ENCODE measurements at regions not wholly inside any gene's neighbourhood (a gene's known extent, or its start where the extent isn't known, plus 50 kb on each side); places are given as distances from the start of the nearest gene placed in this dataset.
"Not testable (repeated sequence)": the region's sequence is repeated elsewhere in the genome, so short reads cannot be mapped to it uniquely, and the experiment has no call there.

DNA sequence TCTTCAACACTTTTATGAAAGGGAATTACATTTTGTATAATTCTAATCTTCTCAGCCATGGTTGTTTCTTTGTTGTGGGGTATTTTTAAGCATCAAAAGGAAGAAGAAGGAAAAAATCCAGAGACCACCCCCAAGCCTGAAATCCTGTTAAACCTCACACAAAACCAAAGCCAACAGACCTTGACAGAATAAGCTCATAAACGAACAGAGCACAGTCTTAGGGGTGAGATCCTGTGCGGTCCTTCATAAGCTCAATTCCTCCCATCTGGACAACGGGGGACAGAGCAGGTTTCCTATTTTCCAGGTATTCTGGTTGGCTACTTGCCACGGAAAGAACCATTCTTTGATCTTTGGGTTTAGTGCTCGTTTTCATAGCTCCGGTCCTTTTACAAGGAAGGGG is 151.3 kb upstream of the SULF2 start:
- H3K4me1 Mint-ChIP-seq (ENCODE audit: low read depth) = no peaks in the 10 kb centered on the region
- H3K4me3 Mint-ChIP-seq = no peak overlapping the region
- intact Hi-C loops (cut with micrococcal nuclease) = no loop called here
- peaks cover 7% of the 10 kb centered on the region for H3K27me3 Mint-ChIP-seq (ENCODE audit: insufficient read depth)
- no peaks in the 10 kb centered on the region for H3K36me3 Mint-ChIP-seq (ENCODE audit: low read depth)
- no peak overlapping the region for H3K27ac Mint-ChIP-seq
- H3K9me3 Mint-ChIP-seq = no peaks in the 10 kb centered on the region
- DNase-seq (ENCODE audit: low spot score) = no peak

GRCh38 chr20:47934761-47935160 is 149.5 kb upstream of the SULF2 start:
- Mint-ChIP-seq H3K4me3 (no peak overlapping the region), H3K36me3 (ENCODE audit: low read depth) (no peaks in the 10 kb centered on the region), H3K4me1 (ENCODE audit: low read depth) (no peaks in the 10 kb centered on the region), H3K9me3 (no peaks in the 10 kb centered on the region), H3K27ac (no peak overlapping the region), H3K27me3 (ENCODE audit: insufficient read depth) (peaks cover 5% of the 10 kb centered on the region)
- DNase-seq (ENCODE audit: low spot score) = no peak
- intact Hi-C loops (cut with micrococcal nuclease) = no loop called here

DNA sequence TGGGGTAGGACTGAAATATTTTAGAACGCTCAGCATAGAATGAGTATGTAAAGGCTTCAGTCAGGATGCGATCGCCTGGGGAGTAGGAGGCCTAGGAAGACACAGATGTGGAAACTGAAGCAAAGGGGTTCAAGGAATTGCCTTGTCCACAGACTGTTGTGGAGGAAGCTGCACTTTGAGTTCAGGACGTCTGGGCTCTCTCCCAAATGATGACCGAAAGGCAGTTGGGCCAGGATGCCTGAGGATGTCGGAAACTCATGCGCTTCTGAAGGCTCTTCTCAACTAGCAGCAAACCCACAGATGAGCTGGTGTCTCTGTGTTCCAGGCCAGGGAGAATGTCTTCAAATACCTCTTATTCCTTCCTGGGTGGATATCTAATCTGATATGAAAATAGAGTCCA is 146.2 kb upstream of the SULF2 start:
- no peak overlapping the region for H3K4me3 Mint-ChIP-seq
- H3K27ac Mint-ChIP-seq = no peak overlapping the region
- H3K27me3 Mint-ChIP-seq (ENCODE audit: insufficient read depth) = peaks cover 3% of the 10 kb centered on the region
- H3K36me3 Mint-ChIP-seq (ENCODE audit: low read depth) = no peaks in the 10 kb centered on the region
- no peaks in the 10 kb centered on the region for H3K9me3 Mint-ChIP-seq
- no peaks in the 10 kb centered on the region for H3K4me1 Mint-ChIP-seq (ENCODE audit: low read depth)
- intact Hi-C loops (cut with micrococcal nuclease) = no loop called here
- DNase-seq (ENCODE audit: low spot score) = no peak

- DNase-seq (ENCODE audit: low spot score) = no peak
- Mint-ChIP-seq H3K4me1 (ENCODE audit: low read depth) (no peaks in the 10 kb centered on the region), H3K27me3 (ENCODE audit: insufficient read depth) (no peaks in the 10 kb centered on the region), H3K36me3 (ENCODE audit: low read depth) (no peaks in the 10 kb centered on the region), H3K27ac (no peak overlapping the region), H3K4me3 (no peak overlapping the region), H3K9me3 (no peaks in the 10 kb centered on the region)
- intact Hi-C loops (cut with micrococcal nuclease) = no loop called here
These were observed 145.7 kb upstream of the SULF2 start for GRCh38 chr20:47931002-47931401.

DNA sequence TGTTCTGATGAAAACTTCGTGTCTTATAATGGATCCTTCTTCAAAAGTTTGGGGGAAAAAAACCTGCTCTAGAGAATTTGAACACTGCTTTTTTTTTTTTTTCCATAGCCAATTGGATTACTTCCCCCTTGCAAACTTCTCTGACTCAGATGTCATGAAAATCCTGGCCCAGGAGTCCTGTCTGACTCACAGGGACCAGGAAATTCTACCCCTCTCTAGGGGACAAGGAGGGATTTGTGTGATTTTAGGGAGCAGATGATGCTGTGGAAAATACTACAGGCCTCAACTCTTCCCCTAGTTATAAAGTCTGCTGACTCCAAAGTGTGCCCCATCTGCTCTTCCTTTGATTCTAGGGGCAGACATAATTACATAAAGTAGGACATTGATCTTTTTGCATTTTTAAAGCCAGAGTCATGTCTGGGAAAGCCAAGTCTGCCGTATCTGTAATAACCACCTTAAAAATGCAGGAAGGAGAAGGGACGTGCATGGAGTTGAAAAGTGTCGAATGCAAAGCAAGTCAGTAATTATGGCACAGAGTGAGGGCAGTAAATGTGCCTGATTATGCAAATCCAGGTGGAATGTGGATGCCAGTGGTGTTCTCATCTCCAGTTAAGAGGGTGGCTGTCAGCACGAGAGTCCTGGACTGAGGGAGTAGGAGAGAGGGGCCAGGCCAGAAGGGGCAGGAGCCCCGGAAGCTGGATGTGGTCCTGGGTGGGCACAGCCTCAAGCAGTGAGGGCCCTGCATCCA is 144.3 kb upstream of the SULF2 start:
- H3K4me3 Mint-ChIP-seq = no peak overlapping the region
- no peaks in the 10 kb centered on the region for H3K4me1 Mint-ChIP-seq (ENCODE audit: low read depth)

DNA sequence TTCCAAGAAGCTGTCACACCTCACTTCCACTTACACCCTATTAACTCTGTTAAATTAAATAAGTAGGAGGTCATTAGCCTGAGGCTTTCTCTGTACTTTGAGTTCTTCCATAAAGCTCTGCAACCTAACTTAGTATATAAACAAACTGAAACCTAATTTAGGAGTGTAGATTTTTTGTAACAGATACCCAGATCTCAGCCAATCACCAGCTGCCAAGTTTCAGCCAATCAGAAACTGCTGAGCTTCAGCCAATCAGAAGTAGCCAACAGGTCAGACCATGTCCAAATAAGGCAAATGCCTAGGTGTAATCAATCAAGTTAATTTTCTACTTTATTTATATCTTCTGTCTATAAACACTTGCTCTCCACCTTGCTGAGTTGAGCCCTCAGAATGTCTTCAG is 142.7 kb upstream of the SULF2 start:
- H3K36me3 Mint-ChIP-seq (ENCODE audit: low read depth) = no peaks in the 10 kb centered on the region
- intact Hi-C loops (cut with micrococcal nuclease) = no loop called here
- H3K9me3 Mint-ChIP-seq = no peaks in the 10 kb centered on the region
- no peak overlapping the region for H3K27ac Mint-ChIP-seq
- no peak for DNase-seq (ENCODE audit: low spot score)
- no peak overlapping the region for H3K4me3 Mint-ChIP-seq
- H3K27me3 Mint-ChIP-seq (ENCODE audit: insufficient read depth) = peaks cover 2% of the 10 kb centered on the region
- H3K4me1 Mint-ChIP-seq (ENCODE audit: low read depth) = no peaks in the 10 kb centered on the region

More for the DNA sequence above, 144.3 kb upstream of the SULF2 start:
- H3K36me3 Mint-ChIP-seq (ENCODE audit: low read depth) = no peaks in the 10 kb centered on the region
- H3K27me3 Mint-ChIP-seq (ENCODE audit: insufficient read depth) = no peaks in the 10 kb centered on the region
- no peak overlapping the region for H3K27ac Mint-ChIP-seq
- DNase-seq (ENCODE audit: low spot score) = no peak
- intact Hi-C loops (cut with micrococcal nuclease) = no loop called here
- no peaks in the 10 kb centered on the region for H3K9me3 Mint-ChIP-seq

GRCh38 chr20:47927385-47927851 is 142.1 kb upstream of the SULF2 start:
- H3K27ac Mint-ChIP-seq = no peak overlapping the region
- intact Hi-C loops (cut with micrococcal nuclease) = no loop called here
- H3K4me1 Mint-ChIP-seq (ENCODE audit: low read depth) = no peaks in the 10 kb centered on the region
- H3K4me3 Mint-ChIP-seq = no peak overlapping the region
- peaks cover 2% of the 10 kb centered on the region for H3K27me3 Mint-ChIP-seq (ENCODE audit: insufficient read depth)
- no peaks in the 10 kb centered on the region for H3K9me3 Mint-ChIP-seq
- no peaks in the 10 kb centered on the region for H3K36me3 Mint-ChIP-seq (ENCODE audit: low read depth)
- no peak for DNase-seq (ENCODE audit: low spot score)

DNA sequence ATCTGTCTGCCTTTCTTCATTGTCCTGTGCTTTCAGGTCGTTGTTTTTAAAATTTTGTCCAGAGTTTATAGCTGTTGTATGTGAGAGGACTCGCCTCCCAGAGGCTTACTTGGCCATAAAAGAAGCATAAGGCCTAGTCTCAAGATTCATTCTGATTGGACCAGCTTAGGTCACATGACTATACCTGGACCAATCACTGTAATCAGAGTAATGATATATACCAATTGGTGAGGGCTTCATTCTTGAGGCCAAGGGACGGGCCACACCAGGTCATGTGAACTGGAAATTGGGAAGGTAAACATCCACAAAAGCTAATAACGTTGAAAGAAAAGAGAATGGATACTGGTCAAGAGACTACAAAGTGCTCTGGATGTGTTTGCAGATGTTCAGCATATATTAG is 141.4 kb upstream of the SULF2 start:
- no peak overlapping the region for H3K4me3 Mint-ChIP-seq
- H3K9me3 Mint-ChIP-seq = no peaks in the 10 kb centered on the region
- no peaks in the 10 kb centered on the region for H3K4me1 Mint-ChIP-seq (ENCODE audit: low read depth)
- intact Hi-C loops (cut with micrococcal nuclease) = no loop called here
- no peak overlapping the region for H3K27ac Mint-ChIP-seq
- peaks cover 4% of the 10 kb centered on the region for H3K27me3 Mint-ChIP-seq (ENCODE audit: insufficient read depth)
- no peaks in the 10 kb centered on the region for H3K36me3 Mint-ChIP-seq (ENCODE audit: low read depth)
- DNase-seq (ENCODE audit: low spot score) = no peak

DNA sequence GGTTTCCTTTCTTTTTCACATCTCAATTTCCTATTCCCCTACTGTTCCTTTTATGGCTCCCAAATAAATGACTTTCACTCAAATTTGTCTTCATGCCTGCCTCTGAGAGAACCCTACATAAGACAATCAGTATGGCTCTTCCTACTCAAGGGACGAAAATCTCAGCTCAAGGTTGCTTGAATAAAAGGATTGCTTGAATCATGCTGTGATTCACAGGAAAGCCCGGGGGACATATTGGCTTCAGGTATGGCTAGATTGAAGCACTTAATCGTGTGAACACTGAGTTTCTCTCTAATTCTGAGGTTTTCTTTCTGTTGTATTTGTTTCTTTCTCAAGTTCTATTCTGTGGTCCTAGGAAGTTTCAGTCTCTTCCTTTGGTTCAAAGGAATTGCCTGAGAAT is 140.3 kb upstream of the SULF2 start:
- Mint-ChIP-seq H3K4me3 (no peak overlapping the region), H3K27ac (no peak overlapping the region), H3K4me1 (ENCODE audit: low read depth) (no peaks in the 10 kb centered on the region)

DNA sequence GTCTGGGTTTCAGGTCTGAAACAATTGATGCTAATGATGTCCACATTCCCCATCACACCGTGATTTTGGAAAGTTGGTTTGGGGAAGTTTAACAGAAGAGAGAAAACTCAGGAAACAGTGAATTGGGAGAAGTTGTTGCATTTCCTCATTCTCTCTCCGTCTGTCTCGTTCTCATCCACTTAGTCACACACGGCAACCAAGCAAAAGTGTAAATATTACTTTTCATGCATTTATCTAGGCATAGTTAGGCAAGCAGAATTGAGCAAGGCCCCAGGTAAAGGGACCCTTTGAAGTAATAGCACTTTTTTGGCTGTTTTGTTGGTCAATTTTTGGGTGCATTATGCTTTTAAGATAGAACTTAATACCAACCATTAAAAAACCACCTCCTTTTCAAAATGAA is 137.0 kb upstream of the SULF2 start:
- Mint-ChIP-seq H3K27me3 (ENCODE audit: insufficient read depth) (peaks cover 9% of the 10 kb centered on the region), H3K9me3 (peaks cover 18% of the 10 kb centered on the region), H3K4me1 (ENCODE audit: low read depth) (no peaks in the 10 kb centered on the region), H3K4me3 (no peak overlapping the region), H3K36me3 (ENCODE audit: low read depth) (no peaks in the 10 kb centered on the region), H3K27ac (no peak overlapping the region)
- intact Hi-C loops (cut with micrococcal nuclease) = no loop called here
- no peak for DNase-seq (ENCODE audit: low spot score)

More for the DNA sequence above, 140.3 kb upstream of the SULF2 start:
- H3K36me3 Mint-ChIP-seq (ENCODE audit: low read depth) = no peaks in the 10 kb centered on the region
- intact Hi-C loops (cut with micrococcal nuclease) = no loop called here
- DNase-seq (ENCODE audit: low spot score) = no peak
- H3K27me3 Mint-ChIP-seq (ENCODE audit: insufficient read depth) = peaks cover 5% of the 10 kb centered on the region
- no peaks in the 10 kb centered on the region for H3K9me3 Mint-ChIP-seq

DNA sequence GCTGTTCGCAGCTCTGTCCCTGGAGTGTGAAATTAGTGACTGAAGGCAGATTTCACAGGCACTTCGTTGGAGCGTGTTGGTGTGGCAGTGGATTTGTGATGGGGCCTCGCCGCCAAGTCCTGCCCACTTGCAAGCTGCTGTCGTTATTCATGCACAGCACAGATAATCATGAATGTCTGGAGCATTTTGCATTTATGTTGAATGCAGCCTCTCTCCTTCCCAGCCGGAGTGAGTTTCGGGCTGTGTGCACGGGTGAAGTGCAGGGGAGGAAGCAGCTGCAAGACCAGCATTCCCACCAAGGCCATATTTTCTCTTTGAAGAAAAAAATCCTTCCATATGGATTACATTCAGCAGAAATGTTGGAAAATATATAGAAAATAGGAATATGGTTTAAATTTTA is 136.5 kb upstream of the SULF2 start:
- H3K4me3 Mint-ChIP-seq; H3K4me1 Mint-ChIP-seq (ENCODE audit: low read depth); H3K36me3 Mint-ChIP-seq (ENCODE audit: low read depth); intact Hi-C loops (cut with micrococcal nuclease); DNase-seq (ENCODE audit: low spot score); H3K27me3 Mint-ChIP-seq (ENCODE audit: insufficient read depth); H3K27ac Mint-ChIP-seq: not testable (repeated sequence)
- H3K9me3 Mint-ChIP-seq = peaks cover 22% of the 10 kb centered on the region

DNA sequence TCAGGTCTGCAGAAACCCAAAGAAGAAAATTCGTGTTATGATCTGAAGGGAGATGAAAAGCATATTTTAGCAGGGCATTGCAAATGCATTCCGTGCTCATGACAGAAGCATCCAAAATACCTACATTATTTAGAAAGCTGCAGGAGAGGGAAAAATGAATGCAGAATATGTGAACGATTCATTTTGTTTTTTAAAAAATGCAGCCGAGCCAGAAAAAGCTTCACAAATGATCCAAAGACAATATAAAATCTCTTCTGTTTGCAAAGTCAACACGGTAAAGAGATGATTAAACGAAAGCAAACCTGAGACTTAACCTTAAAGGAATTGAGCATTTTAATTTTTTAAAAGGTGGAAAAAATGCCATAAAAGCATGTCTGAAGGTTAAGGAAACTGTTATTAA is 136.1 kb upstream of the SULF2 start:
- DNase-seq (ENCODE audit: low spot score) = no peak
- intact Hi-C loops (cut with micrococcal nuclease) = no loop called here

DNA sequence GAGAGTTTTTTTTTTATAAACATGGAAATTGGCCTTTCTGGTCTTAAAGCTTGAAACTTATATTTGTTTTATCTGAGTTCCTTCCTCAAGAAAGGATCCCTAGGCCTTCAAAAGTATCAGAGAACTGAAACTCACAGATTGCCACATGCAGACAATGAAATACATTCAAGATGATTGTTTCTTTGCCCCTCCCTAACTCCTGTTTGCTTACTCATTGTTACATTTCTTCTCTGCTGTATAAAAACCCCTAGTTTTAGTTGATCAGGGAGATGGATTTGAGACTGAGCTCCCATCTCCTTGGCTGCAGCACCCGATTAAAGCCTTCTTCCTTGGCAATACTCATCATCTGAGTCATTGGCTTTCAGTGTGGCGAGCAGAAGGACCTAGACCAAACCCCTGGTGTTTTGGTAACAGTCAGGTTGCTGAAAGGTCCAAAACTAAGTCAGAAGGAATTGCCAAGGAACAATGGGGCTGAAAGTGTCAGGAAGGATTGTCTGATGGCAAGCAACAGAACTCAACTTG is 132.3 kb upstream of the SULF2 start:
- Mint-ChIP-seq H3K36me3 (ENCODE audit: low read depth) (no peaks in the 10 kb centered on the region), H3K9me3 (peaks cover 33% of the 10 kb centered on the region), H3K4me1 (ENCODE audit: low read depth) (no peaks in the 10 kb centered on the region), H3K27ac (peak overlapping the region; percentile 8), H3K4me3 (no peak overlapping the region), H3K27me3 (ENCODE audit: insufficient read depth) (peaks cover 7% of the 10 kb centered on the region)
- intact Hi-C loops (cut with micrococcal nuclease) = no loop called here
- no peak for DNase-seq (ENCODE audit: low spot score)

More for the DNA sequence above, 136.1 kb upstream of the SULF2 start:
- no peak overlapping the region for H3K4me3 Mint-ChIP-seq
- peaks cover 9% of the 10 kb centered on the region for H3K27me3 Mint-ChIP-seq (ENCODE audit: insufficient read depth)
- H3K27ac Mint-ChIP-seq = no peak overlapping the region
- H3K36me3 Mint-ChIP-seq (ENCODE audit: low read depth) = no peaks in the 10 kb centered on the region
- H3K4me1 Mint-ChIP-seq (ENCODE audit: low read depth) = no peaks in the 10 kb centered on the region
- peaks cover 25% of the 10 kb centered on the region for H3K9me3 Mint-ChIP-seq

DNA sequence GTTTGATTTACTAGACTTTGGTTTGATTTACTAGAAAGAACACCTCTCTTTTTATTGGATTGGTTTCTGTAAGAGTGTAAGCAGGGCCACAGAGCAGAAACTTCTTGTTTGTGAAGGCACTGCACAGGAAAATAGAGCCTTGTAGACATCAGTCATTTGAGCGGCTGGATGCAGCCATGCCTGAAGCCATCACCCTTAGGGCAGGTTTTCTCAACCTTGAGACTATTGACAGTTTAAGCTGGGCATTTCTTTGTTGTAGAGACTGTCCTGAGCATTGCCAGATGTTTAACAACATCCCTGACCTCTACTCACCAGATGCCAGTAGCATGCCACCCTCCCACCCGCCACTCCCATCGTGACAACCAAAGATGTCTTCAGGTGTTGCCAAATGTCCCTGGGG is 130.2 kb upstream of the SULF2 start:
- DNase-seq (ENCODE audit: low spot score) = no peak
- intact Hi-C loops (cut with micrococcal nuclease) = no loop called here
- Mint-ChIP-seq H3K36me3 (ENCODE audit: low read depth) (no peaks in the 10 kb centered on the region), H3K9me3 (peaks cover 33% of the 10 kb centered on the region), H3K4me3 (no peak overlapping the region), H3K27me3 (ENCODE audit: insufficient read depth) (peaks cover 7% of the 10 kb centered on the region), H3K27ac (no peak overlapping the region), H3K4me1 (ENCODE audit: low read depth) (no peaks in the 10 kb centered on the region)
